CD14-positive monocyte (primary cell): ENCODE measurements at regions not wholly inside any gene's neighbourhood (a gene's known extent, or its start where the extent isn't known, plus 50 kb on each side); places are given as distances from the start of the nearest gene placed in this dataset.

Experiments used
- DNase-seq, 3 donors: peaks; one replicate each; pipeline ENCODE4 v3.0.0-alpha.2; 2011 to 2022
- H2AFZ ChIP-seq: 2 replicates; pipeline ENCODE4 v1.6.0; 2012; ENCODE audit warnings: mild to moderate bottlenecking, low read depth, low read length, inconsistent platforms; ENCODE audit not compliant: insufficient read depth, poor library complexity, severe bottlenecking
- H3K27ac ChIP-seq, 2 donors: 1 replicate in 1 of 2; 2 replicates in 1 of 2; pipeline ENCODE4 v1.5.1; 2012 to 2013; ENCODE audit warnings: low read length in 2 of 2, control low read depth in 1 of 2, inconsistent platforms in 1 of 2, low read depth in 1 of 2, mild to moderate bottlenecking in 1 of 2
- H3K27me3 ChIP-seq, 2 donors: one replicate each; pipeline versions ENCODE4 v1.6.0 to v1.6.1; 2011 to 2013; ENCODE audit warnings: low read length in 2 of 2; ENCODE audit not compliant: control insufficient read depth in 2 of 2, insufficient read depth in 2 of 2
- H3K36me3 ChIP-seq, 2 donors: replicated peaks in 1 of 2; 1 replicate in 1 of 2; 2 replicates in 1 of 2; pipeline versions ENCODE4 v1.5.1 to v1.6.1; 2012 to 2013; ENCODE audit warnings: low read length in 2 of 2, control low read depth in 1 of 2, inconsistent platforms in 1 of 2, mild to moderate bottlenecking in 1 of 2; ENCODE audit not compliant: insufficient read depth in 2 of 2, control insufficient read depth in 1 of 2
- H3K4me1 ChIP-seq, 2 donors: 1 replicate in 1 of 2; 2 replicates in 1 of 2; pipeline versions ENCODE4 v1.5.1 to v1.6.1; 2012 to 2013; ENCODE audit warnings: low read length in 2 of 2, control low read depth in 1 of 2, inconsistent platforms in 1 of 2, mild to moderate bottlenecking in 1 of 2, moderate library complexity in 1 of 2; ENCODE audit not compliant: insufficient read depth in 2 of 2, control insufficient read depth in 1 of 2
- H3K4me2 ChIP-seq: replicated peaks from 2 replicates; pipeline ENCODE3; 2012; ENCODE audit warnings: low read length, moderate library complexity, mild to moderate bottlenecking; ENCODE audit not compliant: poor library complexity, severe bottlenecking; ENCODE audit errors: extremely low read depth
- H3K4me3 ChIP-seq, 3 experiments: fragments of 200-600 bp in 1 of 3; sonication (generic) in 1 of 3; replicated peaks in 1 of 3; 1 replicate in 2 of 3; 2 replicates in 1 of 3; pipeline ENCODE4 v1.5.1; 2011 to 2013; ENCODE audit warnings: low read length in 3 of 3, mild to moderate bottlenecking in 3 of 3, control low read depth in 2 of 3, low read depth in 2 of 3, inconsistent platforms in 1 of 3, moderate library complexity in 1 of 3
- H3K79me2 ChIP-seq: 2 replicates; pipeline ENCODE4 v1.6.0; 2012; ENCODE audit warnings: mild to moderate bottlenecking, control low read depth, inconsistent platforms, low read length, moderate library complexity; ENCODE audit not compliant: insufficient read depth
- H3K9ac ChIP-seq: 2 replicates; pipeline ENCODE4 v1.6.0; 2017; ENCODE audit warnings: low read length, mild to moderate bottlenecking; ENCODE audit not compliant: insufficient read depth, poor library complexity, severe bottlenecking
- H3K9me3 ChIP-seq, 2 donors: replicated peaks in 1 of 2; 1 replicate in 1 of 2; 2 replicates in 1 of 2; pipeline versions ENCODE4 v1.5.1 to v1.6.1; 2012 to 2013; ENCODE audit warnings: low read length in 2 of 2, control low read depth in 1 of 2; ENCODE audit not compliant: control insufficient read depth in 1 of 2, insufficient read depth in 1 of 2
- H4K20me1 ChIP-seq: 2 replicates; pipeline ENCODE4 v1.6.0; 2012; ENCODE audit warnings: mild to moderate bottlenecking, low read length, control low read depth, moderate library complexity; ENCODE audit not compliant: insufficient read depth
- H3K27ac Mint-ChIP-seq, 7 donors: one replicate each; pipeline ENCODE4 v1.8.0; 2020; ENCODE audit warnings: mild to moderate bottlenecking in 7 of 7, mixed read lengths in 7 of 7, moderate library complexity in 6 of 7, inconsistent platforms in 2 of 7
- H3K27me3 Mint-ChIP-seq, 3 donors: one replicate each; pipeline ENCODE4 v1.8.0; 2021 to 2022; ENCODE audit warnings: low read depth in 3 of 3, mild to moderate bottlenecking in 3 of 3, mixed read lengths in 3 of 3, moderate library complexity in 3 of 3, inconsistent platforms in 1 of 3
- H3K36me3 Mint-ChIP-seq, 2 donors: one replicate each; pipeline ENCODE4 v1.8.0; 2020; ENCODE audit warnings: mixed read lengths in 2 of 2, inconsistent platforms in 1 of 2, mild to moderate bottlenecking in 1 of 2
- H3K4me1 Mint-ChIP-seq: one replicate; pipeline ENCODE4 v1.8.0; 2020; ENCODE audit warnings: mild to moderate bottlenecking, mixed read lengths
- H3K4me3 Mint-ChIP-seq, 2 donors: one replicate each; pipeline ENCODE4 v1.8.0; 2020; ENCODE audit warnings: mild to moderate bottlenecking in 2 of 2, mixed read lengths in 2 of 2, moderate library complexity in 1 of 2
- H3K9me3 Mint-ChIP-seq, 7 donors: one replicate each; pipeline ENCODE4 v1.8.0; 2020 to 2022; ENCODE audit warnings: mixed read lengths in 7 of 7, mild to moderate bottlenecking in 6 of 7, moderate library complexity in 6 of 7, inconsistent platforms in 2 of 7
- CTCF ChIP-seq: fragments of 200-600 bp; IDR thresholded peaks from one replicate; pipeline ENCODE4 v1.8.0; 2022; ENCODE audit warnings: antibody characterized with exemption, mild to moderate bottlenecking
- WGBS: methylation state at CpG from one replicate; pipeline ENCODE4 v1.1.5; 2013; ENCODE audit warnings: missing lambda C conversion rate; ENCODE audit not compliant: insufficient coverage; 5-methylcytosine and 5-hydroxymethylcytosine counted together
- intact Hi-C, 2 donors: fragments of 100-400 bp; cut with micrococcal nuclease; formaldehyde crosslinking; loops; one replicate each; pipeline versions ENCODE4 v1.15.0 to v1.15.1; 2023

- no peak overlapping the region for H3K4me3 Mint-ChIP-seq
- Histone ChIP-seq H3K4me1 (peaks cover 5 to 13% of the 10 kb centered on the region in 2 donors), H3K36me3 (no peaks in the 10 kb centered on the region), H3K4me2 (no peak overlapping the region), H3K9me3 (peaks cover 2 to 11% of the 10 kb centered on the region in 2 donors), H2AFZ (no peak overlapping the region), H3K27me3 (no peaks in the 10 kb centered on the region), H4K20me1 (no peaks in the 10 kb centered on the region), H3K79me2 (no peaks in the 10 kb centered on the region), H3K4me3 (no peak overlapping the region), H3K27ac (no peak overlapping the region), H3K9ac (no peak overlapping the region)
- peak; percentile 21 to 43 (median 32) for DNase-seq
- no peaks in the 10 kb centered on the region for H3K27me3 Mint-ChIP-seq
- no peak for TF ChIP-seq CTCF
- H3K4me1 Mint-ChIP-seq = peaks cover 16% of the 10 kb centered on the region
- H3K9me3 Mint-ChIP-seq = peaks cover 6 to 10% (median 6%) of the 10 kb centered on the region in 7 donors
- H3K27ac Mint-ChIP-seq = peak overlapping the region in 1 of 7 donors; percentile 59
- no CpG with 5 or more reads among the region's 4 CpGs for WGBS
- intact Hi-C loops = no loop called here
- H3K36me3 Mint-ChIP-seq = no peaks in the 10 kb centered on the region
These were observed 105.9 kb downstream of the AKAP11 start for GRCh38 chr13:42377640-42378382.

GRCh38 chr13:42378383-42378780, 106.4 kb downstream of the AKAP11 start:
- Histone ChIP-seq H3K4me3 (no peak overlapping the region), H3K9ac (no peak overlapping the region), H3K36me3 (no peaks in the 10 kb centered on the region), H4K20me1 (no peaks in the 10 kb centered on the region), H3K79me2 (no peaks in the 10 kb centered on the region), H2AFZ (no peak overlapping the region), H3K27ac (no peak overlapping the region), H3K9me3 (peaks cover 2 to 11% of the 10 kb centered on the region in 2 donors), H3K4me2 (no peak overlapping the region), H3K27me3 (no peaks in the 10 kb centered on the region), H3K4me1 (peaks cover 5 to 13% of the 10 kb centered on the region in 2 donors)
- H3K36me3 Mint-ChIP-seq = no peaks in the 10 kb centered on the region
- no peak for TF ChIP-seq CTCF
- WGBS = no CpG with 5 or more reads among the region's 3 CpGs
- H3K9me3 Mint-ChIP-seq = peaks cover 6 to 10% (median 6%) of the 10 kb centered on the region in 7 donors
- H3K27me3 Mint-ChIP-seq = no peaks in the 10 kb centered on the region
- intact Hi-C loops = no loop called here
- H3K4me3 Mint-ChIP-seq = no peak overlapping the region
- no peak for DNase-seq
- peak overlapping the region in 2 of 7 donors; percentile 21 to 37 for H3K27ac Mint-ChIP-seq
- H3K4me1 Mint-ChIP-seq = peaks cover 16% of the 10 kb centered on the region
